Testis (tissue), 2 donors: ENCODE measurements at regions not wholly inside any gene's neighbourhood (a gene's known extent, or its start where the extent isn't known, plus 50 kb on each side); places are given as distances from the start of the nearest gene placed in this dataset.
A peak's percentile ranks its signal among the peaks of the same experiment; 100 is the strongest.

Experiments
- DNase-seq: peaks from one replicate; pipeline ENCODE4 v3.0.0-alpha.2; 2019
- H3K27ac ChIP-seq, 2 donors: fragments of 200-600 bp; sonication (generic); one replicate each; pipeline ENCODE4 v1.5.1; 2019
- H3K27me3 ChIP-seq: fragments of 200-600 bp; sonication (generic); one replicate; pipeline ENCODE4 v1.5.1; 2019
- H3K36me3 ChIP-seq: fragments of 200-600 bp; sonication (generic); one replicate; pipeline ENCODE4 v1.5.1; 2017; ENCODE audit warnings: low read depth; ENCODE audit errors: missing control alignments
- H3K4me1 ChIP-seq: fragments of 200-600 bp; sonication (generic); one replicate; pipeline ENCODE4 v1.5.1; 2019
- H3K4me3 ChIP-seq, 2 donors: fragments of 200-600 bp; sonication (generic); one replicate each; pipeline ENCODE4 v1.5.1; 2017 to 2019
- H3K9me3 ChIP-seq: fragments of 200-600 bp; sonication (generic); one replicate; pipeline ENCODE4 v1.5.1; 2017
- POLR2A ChIP-seq: fragments of 450-650 bp; IDR thresholded peaks from one replicate; pipeline ENCODE4 v1.6.1; 2017; ENCODE audit warnings: antibody characterized with exemption, mild to moderate bottlenecking, moderate library complexity
- WGBS, 2 donors: methylation state at CpG; one replicate each; pipeline ENCODE4 v1.1.5; 2018; 5-methylcytosine and 5-hydroxymethylcytosine counted together
- intact Hi-C: fragments of 100-400 bp; cut with DNase I; formaldehyde crosslinking; loops from one replicate; pipeline ENCODE4 v1.15.1; 2023; ENCODE audit warnings: low total_unique reads
- TF ChIP-seq, protein P1 (sequence below), 3 experiments: fragments of 450-650 bp in 2 of 3; fragments of 200-600 bp in 1 of 3; sonication (generic) in 1 of 3; IDR thresholded peaks; one replicate each; pipeline ENCODE4 v1.5.1; 2016 to 2019; ENCODE audit warnings: antibody characterized with exemption in 3 of 3, mild to moderate bottlenecking in 2 of 3, moderate library complexity in 1 of 3

DNA sequence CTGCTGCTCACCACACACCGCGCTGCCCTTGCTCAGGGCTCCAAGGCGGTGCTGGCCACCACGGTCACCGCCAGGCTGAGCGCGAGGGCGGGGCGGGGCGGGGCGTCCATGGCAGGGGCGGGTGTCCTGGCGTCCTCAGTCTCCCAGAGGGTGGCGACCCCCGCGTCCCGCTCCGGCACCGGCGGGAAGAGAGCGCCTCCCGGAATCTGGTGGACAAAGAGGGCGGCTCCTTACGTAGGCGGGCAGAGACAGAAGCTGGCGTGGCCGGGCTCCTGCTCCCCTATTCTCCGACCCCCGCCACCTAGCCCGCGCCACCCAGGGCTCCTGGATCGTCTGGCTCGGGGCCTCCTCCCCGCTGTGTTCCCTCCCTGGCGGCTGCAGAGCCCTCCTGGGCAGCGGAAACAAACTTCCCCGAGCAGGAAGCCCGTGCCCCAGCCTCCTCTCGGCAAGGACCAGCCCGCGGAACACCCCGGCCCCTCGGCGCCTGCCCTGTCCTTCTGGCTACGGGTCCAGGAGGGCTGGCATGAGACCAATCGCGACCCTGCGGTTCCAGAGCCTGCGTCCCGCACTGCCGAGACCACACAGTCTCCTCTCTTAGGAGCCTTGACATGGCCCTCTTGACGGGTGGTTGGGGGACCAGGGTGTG lies 133.8 kb upstream of the ZNF92 start:
- no peaks in the 10 kb centered on the region for H3K27me3 ChIP-seq
- no peak overlapping the region for H3K27ac ChIP-seq
- DNase-seq: peak; percentile 49
- WGBS, 2 donors: 0 to 1% methylated on average over 8 to 52 of the region's 52 CpGs
- no peaks in the 10 kb centered on the region for H3K9me3 ChIP-seq
- intact Hi-C loops: no loop called here
- H3K4me3 ChIP-seq: peak overlapping the region; percentile 40 to 64
- TF ChIP-seq, protein P1, sequence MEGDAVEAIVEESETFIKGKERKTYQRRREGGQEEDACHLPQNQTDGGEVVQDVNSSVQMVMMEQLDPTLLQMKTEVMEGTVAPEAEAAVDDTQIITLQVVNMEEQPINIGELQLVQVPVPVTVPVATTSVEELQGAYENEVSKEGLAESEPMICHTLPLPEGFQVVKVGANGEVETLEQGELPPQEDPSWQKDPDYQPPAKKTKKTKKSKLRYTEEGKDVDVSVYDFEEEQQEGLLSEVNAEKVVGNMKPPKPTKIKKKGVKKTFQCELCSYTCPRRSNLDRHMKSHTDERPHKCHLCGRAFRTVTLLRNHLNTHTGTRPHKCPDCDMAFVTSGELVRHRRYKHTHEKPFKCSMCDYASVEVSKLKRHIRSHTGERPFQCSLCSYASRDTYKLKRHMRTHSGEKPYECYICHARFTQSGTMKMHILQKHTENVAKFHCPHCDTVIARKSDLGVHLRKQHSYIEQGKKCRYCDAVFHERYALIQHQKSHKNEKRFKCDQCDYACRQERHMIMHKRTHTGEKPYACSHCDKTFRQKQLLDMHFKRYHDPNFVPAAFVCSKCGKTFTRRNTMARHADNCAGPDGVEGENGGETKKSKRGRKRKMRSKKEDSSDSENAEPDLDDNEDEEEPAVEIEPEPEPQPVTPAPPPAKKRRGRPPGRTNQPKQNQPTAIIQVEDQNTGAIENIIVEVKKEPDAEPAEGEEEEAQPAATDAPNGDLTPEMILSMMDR (IDR thresholded peaks at IDR 0.05): no peak
- TF ChIP-seq POLR2A: no peak
- H3K4me1 ChIP-seq: no peaks in the 10 kb centered on the region
- H3K36me3 ChIP-seq: no peaks in the 10 kb centered on the region

DNA sequence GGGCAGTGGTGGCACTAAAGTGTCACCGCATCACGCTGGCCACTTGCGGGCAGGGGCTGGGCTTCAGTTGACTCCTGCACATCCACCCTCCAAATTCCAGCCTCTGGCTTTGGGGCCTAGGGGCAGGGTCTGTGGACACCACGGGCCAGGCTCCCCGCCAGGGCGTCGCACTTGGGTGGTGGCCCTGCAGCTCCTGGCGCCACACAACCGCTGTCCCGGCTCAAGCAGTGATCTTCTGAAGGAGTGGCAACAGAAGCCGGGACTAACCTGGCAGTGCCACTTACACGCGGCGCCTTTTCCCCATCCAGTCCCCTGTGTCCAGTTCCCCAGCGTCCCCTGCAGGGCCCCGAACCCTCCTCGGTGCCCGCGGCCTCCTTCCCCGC lies 134.3 kb upstream of the ZNF92 start:
- 19 to 29% methylated on average over 8 to 18 of the region's 20 CpGs for WGBS, 2 donors
- Histone ChIP-seq H3K27ac (no peak overlapping the region), H3K9me3 (no peaks in the 10 kb centered on the region), H3K4me3 (peak overlapping the region; percentile 40 to 64), H3K36me3 (no peaks in the 10 kb centered on the region), H3K27me3 (no peaks in the 10 kb centered on the region), H3K4me1 (no peaks in the 10 kb centered on the region)
- intact Hi-C loops: no loop called here
- TF ChIP-seq, protein P1 (IDR thresholded peaks at IDR 0.05): no peak
- no peak for TF ChIP-seq POLR2A
- no peak for DNase-seq

DNA sequence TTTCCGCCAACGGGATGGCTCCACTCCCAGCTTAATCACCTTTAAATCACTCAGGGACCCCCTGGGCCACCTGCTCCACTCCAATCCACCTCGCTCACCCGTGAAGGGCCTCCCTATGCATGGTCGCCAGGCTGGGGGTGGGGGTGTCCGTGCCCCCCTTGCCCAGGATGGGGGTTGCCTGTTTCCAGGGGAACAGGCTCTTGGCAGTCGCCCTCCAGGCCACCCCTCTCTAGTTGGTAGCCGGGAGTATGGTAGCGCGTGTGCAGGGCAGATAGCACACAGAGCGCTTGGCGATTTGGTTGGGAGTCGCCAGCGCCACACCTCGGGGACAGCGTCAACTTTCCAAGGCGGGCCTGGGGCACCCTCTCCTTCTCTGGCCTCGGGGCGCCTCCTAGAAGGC lies 134.9 kb upstream of the ZNF92 start:
- Histone ChIP-seq H3K27ac (no peak overlapping the region), H3K36me3 (no peaks in the 10 kb centered on the region), H3K9me3 (no peaks in the 10 kb centered on the region), H3K27me3 (no peaks in the 10 kb centered on the region), H3K4me3 (peak overlapping the region in 1 of 2 donors; percentile 64), H3K4me1 (no peaks in the 10 kb centered on the region)
- 62% methylated on average over 19 of the region's 19 CpGs; no CpG with 5 or more reads in 1 of the 2 donors for WGBS, 2 donors
- intact Hi-C loops: no loop called here
- no peak for TF ChIP-seq POLR2A
- TF ChIP-seq, protein P1 (IDR thresholded peaks at IDR 0.05): no peak
- DNase-seq: no peak

DNA sequence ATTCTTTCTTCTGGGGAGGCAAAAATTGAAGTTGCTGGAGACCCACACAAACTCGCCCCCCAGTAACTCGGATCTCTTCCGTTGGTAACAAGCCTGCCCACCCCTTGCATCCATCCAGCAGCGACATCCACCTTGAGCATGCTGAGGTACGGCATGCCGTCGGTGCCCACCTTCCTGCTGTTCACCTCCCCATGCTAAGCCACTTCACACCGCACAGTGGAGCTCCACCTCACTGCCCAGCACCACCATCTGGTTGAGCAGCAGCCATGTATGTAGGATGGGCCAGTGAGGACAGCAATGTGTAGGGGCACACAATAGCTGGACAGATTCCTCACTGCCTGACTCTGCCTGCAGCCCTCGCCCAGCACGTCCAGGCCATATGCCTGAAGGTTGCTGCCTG lies 138.1 kb upstream of the ZNF92 start:
- Histone ChIP-seq H3K27me3 (no peaks in the 10 kb centered on the region), H3K27ac (no peak overlapping the region), H3K4me1 (no peaks in the 10 kb centered on the region), H3K9me3 (no peaks in the 10 kb centered on the region), H3K36me3 (no peaks in the 10 kb centered on the region), H3K4me3 (no peak overlapping the region)
- intact Hi-C loops: no loop called here
- no peak for TF ChIP-seq POLR2A
- no peak for DNase-seq
- WGBS, 2 donors: 79 to 89% methylated on average over 8 to 10 of the region's 10 CpGs

DNA sequence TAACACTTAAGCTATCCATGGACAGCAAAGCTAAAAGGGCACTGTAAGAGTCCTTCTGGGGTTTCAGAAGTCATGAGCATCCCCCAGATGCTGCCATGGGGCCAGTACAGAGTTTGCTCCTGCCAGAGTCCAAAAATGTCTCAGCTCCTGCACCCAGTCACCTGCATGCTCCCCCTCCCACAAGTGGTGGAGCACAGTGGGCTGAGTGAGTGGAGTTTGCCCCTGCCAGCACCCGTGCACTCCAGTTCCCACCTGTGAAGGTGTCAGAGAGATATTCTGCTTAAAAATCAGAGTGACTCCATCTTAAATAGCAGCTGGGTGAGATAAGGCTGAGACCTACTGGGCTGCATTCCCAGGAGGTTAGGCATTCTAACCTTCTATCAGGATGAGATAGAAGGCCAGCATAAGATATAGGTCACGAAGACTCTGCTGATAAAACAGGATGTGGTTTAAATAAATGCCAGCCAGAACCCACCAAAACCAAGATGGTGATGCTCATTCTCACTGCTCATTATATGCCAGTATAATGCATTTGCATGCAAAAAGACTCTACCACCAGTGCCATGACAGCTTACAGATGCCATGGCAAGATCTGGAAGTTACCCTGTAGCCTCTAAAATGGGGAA lies 140.1 kb upstream of the ZNF92 start:
- no peak overlapping the region for H3K4me3 ChIP-seq
- WGBS, 2 donors: 48 to 69% methylated on average over 2 of the region's 2 CpGs
- DNase-seq: no peak
- TF ChIP-seq, protein P1 (IDR thresholded peaks at IDR 0.05): no peak
- no peak for TF ChIP-seq POLR2A
- H3K27ac ChIP-seq: no peak overlapping the region
- intact Hi-C loops: no loop called here
- H3K36me3 ChIP-seq: no peaks in the 10 kb centered on the region
- H3K9me3 ChIP-seq: no peaks in the 10 kb centered on the region
- H3K27me3 ChIP-seq: no peaks in the 10 kb centered on the region
- no peaks in the 10 kb centered on the region for H3K4me1 ChIP-seq
